ENCODE measurements at regions not wholly inside any gene's neighbourhood (a gene's known extent, or its start where the extent isn't known, plus 50 kb on each side); places are given as distances from the start of the nearest gene placed in this dataset.

DNA sequence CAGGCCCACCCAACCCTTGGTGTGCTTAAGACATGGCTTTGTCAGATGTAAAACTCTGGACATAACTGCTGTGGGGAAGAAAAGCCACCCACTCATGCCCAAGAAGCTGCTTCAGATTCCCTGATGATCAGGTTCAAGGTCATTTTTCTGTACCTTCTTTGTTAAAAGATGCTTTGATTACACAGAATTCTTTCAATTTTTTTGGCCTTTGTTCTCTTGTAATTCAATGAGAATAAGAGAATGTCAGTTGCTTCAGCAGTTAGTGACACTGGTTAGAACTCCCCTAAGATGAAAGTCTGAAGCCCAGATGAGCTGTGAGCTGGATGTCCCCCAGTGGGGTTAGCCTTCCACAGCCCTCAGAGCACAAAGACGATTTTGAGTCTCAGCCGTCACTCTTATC, 152.7 kb downstream of the CHRM3 start:
- DNase-seq (ENCODE audit: low spot score), result no peak

DNA sequence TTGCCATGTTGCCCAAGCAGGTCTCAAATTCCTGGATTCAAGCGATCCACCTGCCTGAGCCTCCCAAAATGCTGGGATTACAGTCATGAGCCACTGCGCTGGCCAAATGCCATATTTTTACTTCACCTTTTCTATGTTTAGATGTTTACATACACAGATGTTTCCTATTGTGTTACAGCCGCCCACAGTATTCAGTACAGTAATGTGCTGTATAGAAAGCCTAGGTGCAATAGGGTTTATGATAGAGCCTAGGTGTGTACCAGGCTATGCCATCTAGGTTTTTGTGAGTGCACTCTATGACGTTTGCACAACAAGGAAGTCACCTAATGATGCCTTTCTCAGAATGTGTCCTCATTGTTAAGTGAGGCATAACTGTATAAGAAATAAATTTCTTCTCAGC, 153.4 kb downstream of the CHRM3 start:
- DNase-seq (ENCODE audit: low spot score), result no peak

DNA sequence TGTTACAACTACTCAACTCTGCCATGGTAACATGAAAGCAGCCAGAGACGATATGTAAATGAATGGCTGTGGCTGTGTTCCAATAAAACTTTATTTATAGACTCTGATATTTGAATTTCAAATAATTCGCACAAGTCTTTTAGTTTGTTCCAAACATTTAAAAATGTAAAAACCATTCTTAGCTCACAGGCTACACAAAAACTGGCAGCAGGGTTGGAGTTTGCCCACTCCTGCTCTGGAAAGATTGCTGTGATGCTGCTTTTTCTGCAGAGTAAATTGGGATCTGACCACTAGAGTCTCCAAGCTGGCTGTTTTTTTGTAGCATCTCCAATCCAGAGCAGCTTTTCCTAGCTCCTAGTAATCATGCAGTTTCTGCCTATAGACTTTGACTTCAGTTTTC, 157.5 kb downstream of the CHRM3 start:
- no peak for DNase-seq (ENCODE audit: low spot score)

- DNase-seq (ENCODE audit: low spot score), result no peak
Measured at GRCh38 chr1:239545466-239545865, 159.1 kb downstream of the CHRM3 start.

GRCh38 chr1:239547987-239548386, 161.6 kb downstream of the CHRM3 start:
- DNase-seq (ENCODE audit: low spot score), result no peak

GRCh38 chr1:239550178-239550577, 163.8 kb downstream of the CHRM3 start:
- DNase-seq (ENCODE audit: low spot score), result no peak

DNA sequence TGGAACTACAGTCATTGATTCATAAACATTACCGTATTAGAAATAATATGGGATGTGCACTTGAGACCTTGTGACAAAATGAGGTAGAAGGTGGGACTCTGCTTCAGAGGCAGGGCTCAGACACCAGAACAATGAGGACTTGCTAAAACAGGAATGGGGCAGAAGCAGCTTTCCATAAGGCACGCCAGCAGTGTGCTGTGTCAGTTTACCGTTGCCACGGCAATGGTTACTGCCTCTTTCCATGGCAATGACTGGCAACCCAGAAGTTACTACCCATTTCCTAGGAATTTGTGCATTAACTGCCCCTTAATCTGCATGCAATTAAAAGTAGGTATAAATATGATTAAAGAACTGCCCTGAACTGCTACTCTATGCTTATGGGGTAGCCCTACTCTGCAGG, 169.0 kb downstream of the CHRM3 start:
- no peak for DNase-seq (ENCODE audit: low spot score)

- DNase-seq (ENCODE audit: low spot score), result no peak
Measured at GRCh38 chr1:239558559-239558958, 172.2 kb downstream of the CHRM3 start.

GRCh38 chr1:239558991-239559390, 172.6 kb downstream of the CHRM3 start:
- no peak for DNase-seq (ENCODE audit: low spot score)

GRCh38 chr1:239560921-239561320, 174.6 kb downstream of the CHRM3 start:
- DNase-seq (ENCODE audit: low spot score), result no peak

DNA sequence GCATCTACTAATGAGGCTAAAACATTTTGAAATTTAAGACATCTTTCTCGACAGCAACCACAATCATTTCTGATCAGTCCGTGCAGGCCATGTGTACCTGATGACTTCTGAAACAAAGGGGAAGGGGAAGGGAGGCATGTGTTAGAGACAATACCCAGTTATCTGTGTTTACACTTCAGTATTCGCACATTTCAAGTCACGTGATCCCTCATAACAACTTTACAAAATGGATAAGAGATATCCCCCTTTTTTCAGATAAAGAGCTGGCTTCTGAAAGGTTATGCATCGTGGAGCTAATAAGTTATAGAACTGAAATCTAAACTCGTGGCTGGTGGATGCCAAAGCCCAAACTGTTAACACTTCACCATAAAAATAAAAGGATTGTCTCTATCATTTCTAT, 175.7 kb downstream of the CHRM3 start:
- no peak for DNase-seq (ENCODE audit: low spot score)

GRCh38 chr1:239563681-239564080, 177.3 kb downstream of the CHRM3 start:
- no peak for DNase-seq (ENCODE audit: low spot score)

DNA sequence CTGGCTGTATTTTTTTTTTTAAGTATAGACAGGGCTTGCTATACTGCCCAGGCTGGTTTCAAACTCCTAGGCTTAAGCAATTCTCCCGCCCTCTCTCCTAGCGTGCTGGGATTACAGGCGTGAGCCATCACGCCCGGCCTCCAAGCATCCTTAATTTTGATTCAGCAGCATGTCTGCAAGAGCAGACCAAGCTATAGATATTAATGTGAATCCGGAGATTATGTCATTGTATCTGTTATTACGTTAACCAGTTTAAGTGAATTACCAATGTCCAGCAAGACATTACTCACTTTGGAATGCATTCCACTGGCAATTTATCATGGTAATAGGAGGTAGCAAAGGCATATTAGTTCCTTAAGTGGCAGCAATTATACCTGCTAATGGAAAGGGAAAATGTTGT, 179.7 kb downstream of the CHRM3 start:
- DNase-seq (ENCODE audit: low spot score), result no peak

GRCh38 chr1:239570878-239571277, 184.5 kb downstream of the CHRM3 start:
- no peak for DNase-seq (ENCODE audit: low spot score)

GRCh38 chr1:239572183-239572582, 185.8 kb downstream of the CHRM3 start:
- DNase-seq (ENCODE audit: low spot score), result no peak

GRCh38 chr1:239574112-239574511, 187.7 kb downstream of the CHRM3 start:
- DNase-seq (ENCODE audit: low spot score), result no peak

DNA sequence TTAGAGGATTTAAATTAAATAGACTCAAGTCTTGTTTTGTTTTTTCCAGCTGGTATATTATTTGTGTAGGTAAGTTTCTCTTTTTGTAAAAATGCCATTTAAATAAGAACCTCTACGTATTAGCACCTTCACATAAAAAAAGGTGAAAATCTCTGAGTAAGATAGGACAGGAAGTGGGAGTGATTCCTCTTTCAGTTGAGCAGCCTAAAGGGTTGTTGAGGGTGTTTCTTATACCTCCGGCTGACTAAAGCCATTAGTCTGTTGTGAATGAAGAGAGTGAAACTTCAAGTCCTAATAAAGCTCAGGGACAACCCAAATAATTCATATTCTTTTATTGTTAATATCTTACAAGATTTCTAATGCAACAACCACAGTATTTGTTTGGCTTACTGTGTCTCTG, 188.7 kb downstream of the CHRM3 start:
- no peak for DNase-seq (ENCODE audit: low spot score)

DNA sequence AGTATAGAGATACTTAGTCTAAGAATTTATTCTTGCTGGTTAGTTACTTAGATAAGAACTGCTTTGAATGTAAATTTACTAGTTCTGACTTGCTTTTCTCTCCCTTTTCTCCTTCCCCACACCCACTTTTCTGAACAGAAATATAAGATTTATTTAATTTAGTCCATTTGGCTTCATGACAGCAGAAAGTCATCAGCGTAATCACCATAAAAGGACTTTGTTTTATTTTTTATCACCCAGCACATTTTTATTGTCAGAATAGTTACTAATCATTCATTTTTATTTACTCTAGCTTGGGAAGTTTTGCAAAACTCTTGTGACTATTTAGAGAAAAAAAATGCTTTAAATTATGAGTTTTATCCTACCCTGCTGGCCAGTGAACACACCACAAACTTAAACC, 197.2 kb downstream of the CHRM3 start:
- DNase-seq (ENCODE audit: low spot score), result no peak

- no peak for DNase-seq (ENCODE audit: low spot score)
Measured at GRCh38 chr1:239586128-239586527, 199.8 kb downstream of the CHRM3 start.

DNA sequence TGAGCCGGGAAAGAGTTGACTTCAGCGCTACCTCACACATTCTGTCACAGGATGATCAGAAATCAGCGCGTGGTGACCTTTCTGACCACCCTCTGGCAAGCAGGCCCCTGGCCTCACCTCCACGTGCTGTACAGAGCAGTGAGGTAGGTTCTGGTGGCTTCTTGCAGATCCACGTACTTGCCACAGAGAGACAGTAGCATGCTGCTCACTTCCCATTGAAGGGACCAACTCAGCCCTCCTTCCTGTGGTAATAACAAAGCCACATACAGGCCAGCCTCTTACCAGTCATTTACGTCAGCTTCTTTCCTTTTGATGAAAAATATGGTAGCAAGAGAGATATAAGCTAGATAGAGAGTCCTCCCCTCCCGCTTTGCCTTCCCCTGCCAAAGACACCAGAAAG, 200.7 kb downstream of the CHRM3 start:
- DNase-seq (ENCODE audit: low spot score), result no peak

DNA sequence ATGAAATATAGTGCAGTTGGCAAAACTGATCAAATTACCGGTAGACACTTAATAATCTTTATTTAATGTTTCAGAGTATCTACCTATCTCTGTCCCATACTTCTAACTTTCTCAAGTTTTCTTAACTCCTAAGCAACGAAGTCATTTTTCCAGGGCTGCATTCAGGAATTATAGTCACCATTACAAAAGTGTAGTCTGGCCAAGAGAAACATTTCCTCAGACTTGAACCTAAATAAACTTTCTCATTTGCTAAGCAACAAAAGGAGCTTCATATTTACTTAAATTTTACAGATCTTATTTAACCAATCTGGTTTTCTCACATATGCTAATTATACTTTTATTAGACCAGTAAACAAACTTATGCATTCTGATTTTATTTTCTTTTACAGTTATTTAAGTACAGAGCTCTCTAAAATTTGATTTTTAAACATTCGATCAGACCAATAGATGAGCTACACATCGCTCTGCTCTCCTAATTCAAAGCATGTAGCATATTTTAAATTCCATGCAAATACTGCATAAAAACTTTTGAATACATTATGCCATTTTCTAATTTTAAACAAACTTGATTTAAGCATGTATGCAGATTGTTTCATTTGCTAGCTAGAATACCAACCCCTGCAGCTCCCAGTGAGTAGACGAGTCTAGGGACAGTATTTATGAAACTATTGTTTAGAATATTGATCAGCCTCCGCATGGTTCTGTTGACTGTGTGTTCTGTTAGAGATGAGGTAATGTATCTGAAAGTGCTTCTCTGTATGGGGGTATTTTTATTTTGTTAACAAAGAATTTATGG, 201.4 kb downstream of the CHRM3 start:
- DNase-seq (ENCODE audit: low spot score), result no peak

- no peak for DNase-seq (ENCODE audit: low spot score)
Measured at GRCh38 chr1:239590556-239590955, 204.2 kb downstream of the CHRM3 start.

GRCh38 chr1:239593527-239593926, 207.2 kb downstream of the CHRM3 start:
- no peak for DNase-seq (ENCODE audit: low spot score)

DNA sequence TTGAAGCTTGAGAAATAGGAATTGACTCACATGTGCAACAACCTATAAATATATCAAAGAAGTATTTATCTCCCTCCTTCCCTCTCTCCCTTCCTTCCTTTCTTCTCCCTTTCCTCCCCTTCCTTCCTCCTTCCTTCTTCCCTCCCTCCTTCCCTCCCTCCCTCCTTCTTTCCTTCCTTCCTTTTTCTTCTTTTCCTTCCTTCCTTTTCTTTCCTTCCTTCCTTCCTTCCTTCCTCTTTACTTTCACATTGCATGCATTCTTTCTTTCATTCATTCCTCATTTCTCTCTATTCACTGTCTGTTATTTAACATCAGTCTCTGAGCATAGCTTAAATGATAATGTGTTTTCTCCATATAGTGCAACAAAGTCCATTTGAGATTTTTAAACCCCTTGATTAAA, 214.2 kb downstream of the CHRM3 start:
- no peak for DNase-seq (ENCODE audit: low spot score)
